Neuron (in vitro differentiated cells): ENCODE measurements at regions not wholly inside any gene's neighbourhood (a gene's known extent, or its start where the extent isn't known, plus 50 kb on each side); places are given as distances from the start of the nearest gene placed in this dataset.

ENCODE experiments used
- H2AFZ ChIP-seq: one replicate; pipeline ENCODE4 v1.6.1; 2013; ENCODE audit warnings: low read depth, mild to moderate bottlenecking, inconsistent platforms, low read length, moderate library complexity
- H3K27me3 ChIP-seq: one replicate; pipeline ENCODE4 v1.6.1; 2013; ENCODE audit warnings: low read length; ENCODE audit not compliant: insufficient read depth
- H3K36me3 ChIP-seq: one replicate; pipeline ENCODE4 v1.6.1; 2013; ENCODE audit warnings: low read length; ENCODE audit not compliant: insufficient read depth
- H3K4me1 ChIP-seq: one replicate; pipeline ENCODE4 v1.6.1; 2013; ENCODE audit warnings: low read length; ENCODE audit not compliant: insufficient read depth
- H3K4me3 ChIP-seq: 2 replicates; pipeline ENCODE4 v1.5.1; 2013; ENCODE audit warnings: mild to moderate bottlenecking, low read length, moderate library complexity
- H3K9me3 ChIP-seq: one replicate; pipeline ENCODE4 v1.6.1; 2013; ENCODE audit warnings: low read length

GRCh38 chr11:109586789-109587188 lies 164.8 kb downstream of the C11orf87 start:
- no peaks in the 10 kb centered on the region for H3K27me3 ChIP-seq
- no peak overlapping the region for H2AFZ ChIP-seq
- no peak overlapping the region for H3K4me3 ChIP-seq
- H3K9me3 ChIP-seq, result no peaks in the 10 kb centered on the region
- H3K4me1 ChIP-seq, result no peaks in the 10 kb centered on the region
- no peaks in the 10 kb centered on the region for H3K36me3 ChIP-seq

GRCh38 chr11:109590782-109591181 lies 168.8 kb downstream of the C11orf87 start:
- H3K4me1 ChIP-seq, result no peaks in the 10 kb centered on the region
- H3K27me3 ChIP-seq, result no peaks in the 10 kb centered on the region
- H3K36me3 ChIP-seq, result no peaks in the 10 kb centered on the region
- no peak overlapping the region for H3K4me3 ChIP-seq
- H2AFZ ChIP-seq, result no peak overlapping the region
- no peaks in the 10 kb centered on the region for H3K9me3 ChIP-seq

- H3K27me3 ChIP-seq, result no peaks in the 10 kb centered on the region
- no peak overlapping the region for H2AFZ ChIP-seq
- H3K4me1 ChIP-seq, result no peaks in the 10 kb centered on the region
- no peak overlapping the region for H3K4me3 ChIP-seq
- no peaks in the 10 kb centered on the region for H3K36me3 ChIP-seq
- no peaks in the 10 kb centered on the region for H3K9me3 ChIP-seq
Observed at GRCh38 chr11:109597336-109597735, 175.3 kb downstream of the C11orf87 start.

GRCh38 chr11:109604481-109605400 lies 182.8 kb downstream of the C11orf87 start:
- no peaks in the 10 kb centered on the region for H3K4me1 ChIP-seq
- H2AFZ ChIP-seq, result no peak overlapping the region
- H3K9me3 ChIP-seq, result no peaks in the 10 kb centered on the region
- H3K27me3 ChIP-seq, result no peaks in the 10 kb centered on the region
- no peak overlapping the region for H3K4me3 ChIP-seq
- H3K36me3 ChIP-seq, result no peaks in the 10 kb centered on the region

- Histone ChIP-seq H3K27me3 (no peaks in the 10 kb centered on the region), H2AFZ (no peak overlapping the region), H3K36me3 (no peaks in the 10 kb centered on the region), H3K4me1 (no peaks in the 10 kb centered on the region), H3K9me3 (no peaks in the 10 kb centered on the region), H3K4me3 (no peak overlapping the region)
Observed at GRCh38 chr11:109606256-109606655, 184.3 kb downstream of the C11orf87 start.

- H3K36me3 ChIP-seq, result no peaks in the 10 kb centered on the region
- no peaks in the 10 kb centered on the region for H3K4me1 ChIP-seq
Observed at GRCh38 chr11:109609454-109610185, 187.6 kb downstream of the C11orf87 start.

GRCh38 chr11:109612496-109612895 lies 190.5 kb downstream of the C11orf87 start:
- Histone ChIP-seq H3K27me3 (no peaks in the 10 kb centered on the region), H2AFZ (no peak overlapping the region), H3K4me3 (no peak overlapping the region), H3K4me1 (no peaks in the 10 kb centered on the region), H3K9me3 (no peaks in the 10 kb centered on the region), H3K36me3 (no peaks in the 10 kb centered on the region)

More at GRCh38 chr11:109609454-109610185, 187.6 kb downstream of the C11orf87 start:
- H3K9me3 ChIP-seq, result no peaks in the 10 kb centered on the region
- no peak overlapping the region for H3K4me3 ChIP-seq
- no peaks in the 10 kb centered on the region for H3K27me3 ChIP-seq
- no peak overlapping the region for H2AFZ ChIP-seq

- Histone ChIP-seq H2AFZ (no peak overlapping the region), H3K9me3 (no peaks in the 10 kb centered on the region), H3K36me3 (no peaks in the 10 kb centered on the region), H3K27me3 (no peaks in the 10 kb centered on the region), H3K4me1 (no peaks in the 10 kb centered on the region), H3K4me3 (no peak overlapping the region)
Observed at GRCh38 chr11:109619498-109619897, 197.5 kb downstream of the C11orf87 start.

GRCh38 chr11:109629734-109630133 lies 207.7 kb downstream of the C11orf87 start:
- no peaks in the 10 kb centered on the region for H3K36me3 ChIP-seq

GRCh38 chr11:109641549-109641948 lies 219.6 kb downstream of the C11orf87 start:
- Histone ChIP-seq H3K27me3 (no peaks in the 10 kb centered on the region), H3K4me3 (no peak overlapping the region), H3K9me3 (no peaks in the 10 kb centered on the region), H3K36me3 (no peaks in the 10 kb centered on the region), H2AFZ (no peak overlapping the region), H3K4me1 (no peaks in the 10 kb centered on the region)

More at GRCh38 chr11:109629734-109630133, 207.7 kb downstream of the C11orf87 start:
- Histone ChIP-seq H3K27me3 (no peaks in the 10 kb centered on the region), H3K9me3 (no peaks in the 10 kb centered on the region), H3K4me1 (no peaks in the 10 kb centered on the region), H2AFZ (no peak overlapping the region), H3K4me3 (no peak overlapping the region)

- Histone ChIP-seq H3K9me3 (no peaks in the 10 kb centered on the region), H3K27me3 (no peaks in the 10 kb centered on the region), H3K4me3 (no peak overlapping the region), H3K4me1 (no peaks in the 10 kb centered on the region), H2AFZ (no peak overlapping the region), H3K36me3 (no peaks in the 10 kb centered on the region)
Observed at GRCh38 chr11:109644152-109644551, 222.2 kb downstream of the C11orf87 start.

- Histone ChIP-seq H3K4me3 (no peak overlapping the region), H3K36me3 (no peaks in the 10 kb centered on the region), H3K9me3 (no peaks in the 10 kb centered on the region), H3K27me3 (no peaks in the 10 kb centered on the region), H2AFZ (no peak overlapping the region), H3K4me1 (no peaks in the 10 kb centered on the region)
Observed at GRCh38 chr11:109648804-109649203, 226.8 kb downstream of the C11orf87 start.

- Histone ChIP-seq H3K4me3 (no peak overlapping the region), H3K9me3 (no peaks in the 10 kb centered on the region)
Observed at GRCh38 chr11:109654091-109654490, 232.1 kb downstream of the C11orf87 start.

More at GRCh38 chr11:109654091-109654490, 232.1 kb downstream of the C11orf87 start:
- no peak overlapping the region for H2AFZ ChIP-seq
- no peaks in the 10 kb centered on the region for H3K27me3 ChIP-seq
- no peaks in the 10 kb centered on the region for H3K36me3 ChIP-seq
- H3K4me1 ChIP-seq, result no peaks in the 10 kb centered on the region
